Posterior vena cava (tissue), 2 donors: ENCODE measurements at regions not wholly inside any gene's neighbourhood (a gene's known extent, or its start where the extent isn't known, plus 50 kb on each side); places are given as distances from the start of the nearest gene placed in this dataset.

ENCODE experiments used
- DNase-seq: peaks from one replicate; pipeline ENCODE4 v3.0.0-alpha.2; 2020; ENCODE audit warnings: low spot score
- intact Hi-C, 2 donors: fragments of 100-400 bp; cut with DNase I; formaldehyde crosslinking; loops; one replicate each; pipeline versions ENCODE4 v1.14.1 to v1.14.2; 2022 to 2023
- donor health status: DM: yes; HTN: yes; CAD: no.
- donor health status: DM: yes; HTN: yes; CAD: no.

- DNase-seq = no peak
- intact Hi-C loops = no loop called here
Observed at GRCh38 chr1:223486366-223486765, 93.2 kb downstream of the CCDC185 start.

DNA sequence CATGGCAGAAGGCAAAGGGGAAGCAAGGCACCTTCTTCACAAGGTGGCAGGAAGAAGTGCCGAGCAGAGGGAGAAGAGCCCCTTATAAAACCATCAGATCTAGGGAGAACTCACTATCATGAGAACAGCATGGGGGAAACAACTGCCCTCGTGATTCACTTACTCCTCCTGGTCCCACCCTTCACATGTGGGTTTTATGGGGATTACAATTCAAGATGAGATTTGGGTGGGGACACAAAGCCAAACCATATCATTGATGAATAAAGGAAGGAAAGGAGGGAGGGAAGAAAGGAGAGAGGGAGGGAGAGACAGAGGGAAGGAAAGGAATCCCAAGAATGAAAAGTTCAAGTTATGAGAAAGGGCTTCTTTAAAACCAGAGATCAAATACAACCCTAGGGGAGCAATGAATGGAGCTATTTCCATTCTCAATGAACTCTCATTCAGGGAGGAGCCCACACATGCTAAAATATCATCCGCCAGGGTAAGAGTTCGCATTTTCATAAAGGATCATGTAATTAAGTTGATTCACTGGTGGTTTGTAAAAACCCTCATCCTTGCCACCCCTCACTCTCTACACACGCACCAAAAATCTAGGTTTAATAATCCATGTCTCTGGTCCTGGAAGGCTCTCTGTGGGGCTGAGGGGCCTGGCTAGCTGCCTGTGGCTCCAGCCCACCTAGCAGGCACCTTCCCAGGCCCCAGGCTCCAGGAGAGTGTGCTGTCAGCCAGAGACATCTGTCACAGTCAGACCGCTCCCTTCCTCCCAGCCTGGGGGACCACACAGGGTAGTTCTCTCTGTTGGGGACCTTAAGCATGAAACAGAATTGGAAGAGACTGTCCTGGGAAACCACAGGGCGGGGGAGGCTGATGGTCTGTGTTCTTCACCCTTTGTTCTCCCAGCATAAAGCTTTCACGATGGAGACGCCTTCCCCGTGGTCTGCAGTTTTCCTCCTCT is 94.0 kb downstream of the CCDC185 start:
- peak; percentile 62 for DNase-seq
- intact Hi-C loops = no loop called here

- DNase-seq = peak; percentile 23
- intact Hi-C loops = no loop called here
Observed at GRCh38 chr1:223487887-223488259, 94.7 kb downstream of the CCDC185 start.

DNA sequence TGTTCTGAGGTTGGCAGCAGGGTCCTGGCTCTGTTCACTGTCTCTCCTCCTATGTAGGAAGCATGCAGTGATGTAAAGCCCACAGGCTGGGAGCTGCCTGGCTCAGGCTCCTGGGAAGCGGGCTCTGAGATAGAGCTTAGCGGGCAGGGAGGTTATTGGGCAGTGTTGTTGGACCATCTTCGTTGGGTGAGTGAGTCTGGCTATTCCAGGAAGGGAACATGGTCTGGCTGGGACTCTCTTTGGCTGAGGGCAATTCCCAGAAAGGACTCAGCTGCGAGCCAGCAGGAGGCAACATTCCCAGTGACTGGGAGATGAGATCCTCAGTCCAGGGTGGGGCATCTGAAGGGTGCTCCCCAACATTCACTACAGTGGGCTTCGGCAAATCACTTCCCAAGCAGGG is 96.2 kb downstream of the CCDC185 start:
- intact Hi-C loops = no loop called here
- DNase-seq = peak; percentile 54

GRCh38 chr1:223490256-223490655 is 97.0 kb downstream of the CCDC185 start:
- peak; percentile 58 for DNase-seq
- intact Hi-C loops = no loop called here
